HFF-Myc (cell line): ENCODE measurements at regions not wholly inside any gene's neighbourhood (a gene's known extent, or its start where the extent isn't known, plus 50 kb on each side); places are given as distances from the start of the nearest gene placed in this dataset.

Experiments
- DNase-seq: peaks from one replicate; pipeline ENCODE4 v3.0.0-alpha.2; 2011; ENCODE audit warnings: low read depth; ENCODE audit errors: extremely low read depth
- H3K4me3 ChIP-seq: replicated peaks from 2 replicates; pipeline ENCODE4 v1.5.1; 2011; ENCODE audit warnings: low read depth, mild to moderate bottlenecking, control low read depth, low read length
- TF ChIP-seq, protein P1 (sequence below): IDR thresholded peaks from 2 replicates; pipeline ENCODE4 v1.5.1; 2012; ENCODE audit warnings: mild to moderate bottlenecking, low read depth, low read length, control low read depth; ENCODE audit errors: missing control alignments

DNA sequence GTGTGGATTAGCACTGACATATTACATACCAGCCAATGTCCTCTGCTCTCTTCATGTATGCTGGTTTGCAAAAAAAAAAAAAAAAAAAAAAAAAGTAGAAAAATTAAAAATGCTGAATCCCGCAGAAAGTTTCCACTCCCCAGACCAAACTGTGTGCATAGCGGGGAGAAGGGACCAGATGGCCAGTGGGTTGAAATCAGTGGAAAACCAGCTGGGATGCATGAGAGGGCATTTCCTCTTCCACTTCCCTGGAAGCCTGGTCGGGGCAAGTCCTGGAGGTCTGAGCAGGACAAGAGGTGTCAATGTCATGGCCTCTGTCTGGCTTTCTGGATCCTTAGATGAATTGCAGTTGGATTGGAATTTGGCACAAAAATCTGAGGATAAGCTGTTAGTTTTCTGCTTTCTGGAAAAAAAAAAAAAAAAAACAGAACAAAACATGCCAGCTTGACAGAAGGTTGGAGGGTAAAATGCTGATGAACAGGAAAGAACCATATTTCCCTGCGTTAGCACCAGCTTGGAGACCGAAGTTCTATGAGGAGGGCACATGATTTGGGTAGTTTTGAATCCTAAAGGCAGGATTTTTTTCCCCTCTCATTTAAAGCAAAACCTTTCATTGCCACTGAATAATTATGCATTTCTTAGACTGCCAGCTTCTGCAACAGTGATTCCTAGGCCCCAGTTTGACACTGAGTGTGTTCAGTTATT is 941.5 kb upstream of the EEF2KMT start:
- TF ChIP-seq, protein P1, sequence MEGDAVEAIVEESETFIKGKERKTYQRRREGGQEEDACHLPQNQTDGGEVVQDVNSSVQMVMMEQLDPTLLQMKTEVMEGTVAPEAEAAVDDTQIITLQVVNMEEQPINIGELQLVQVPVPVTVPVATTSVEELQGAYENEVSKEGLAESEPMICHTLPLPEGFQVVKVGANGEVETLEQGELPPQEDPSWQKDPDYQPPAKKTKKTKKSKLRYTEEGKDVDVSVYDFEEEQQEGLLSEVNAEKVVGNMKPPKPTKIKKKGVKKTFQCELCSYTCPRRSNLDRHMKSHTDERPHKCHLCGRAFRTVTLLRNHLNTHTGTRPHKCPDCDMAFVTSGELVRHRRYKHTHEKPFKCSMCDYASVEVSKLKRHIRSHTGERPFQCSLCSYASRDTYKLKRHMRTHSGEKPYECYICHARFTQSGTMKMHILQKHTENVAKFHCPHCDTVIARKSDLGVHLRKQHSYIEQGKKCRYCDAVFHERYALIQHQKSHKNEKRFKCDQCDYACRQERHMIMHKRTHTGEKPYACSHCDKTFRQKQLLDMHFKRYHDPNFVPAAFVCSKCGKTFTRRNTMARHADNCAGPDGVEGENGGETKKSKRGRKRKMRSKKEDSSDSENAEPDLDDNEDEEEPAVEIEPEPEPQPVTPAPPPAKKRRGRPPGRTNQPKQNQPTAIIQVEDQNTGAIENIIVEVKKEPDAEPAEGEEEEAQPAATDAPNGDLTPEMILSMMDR, result no peak
- no peak for DNase-seq
- no peak overlapping the region for H3K4me3 ChIP-seq

DNA sequence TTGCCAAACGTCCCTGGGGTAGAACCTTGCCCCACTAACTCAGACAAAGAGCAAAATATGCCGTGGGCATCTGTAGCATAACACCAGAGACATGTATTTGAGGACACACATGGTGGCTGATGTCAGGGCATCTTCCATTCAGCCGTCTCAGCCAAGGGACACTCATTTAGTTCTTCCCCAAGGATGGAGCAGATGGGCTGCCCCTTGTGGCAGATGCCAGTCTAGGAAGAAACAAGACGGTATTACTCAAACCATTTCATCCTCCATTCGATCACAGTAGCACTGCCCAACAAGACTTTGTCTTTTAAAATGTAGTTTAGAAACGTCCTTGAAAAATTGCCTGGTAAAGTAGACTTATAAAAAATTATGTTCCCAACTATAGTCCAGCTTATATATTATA is 937.6 kb upstream of the EEF2KMT start:
- no peak overlapping the region for H3K4me3 ChIP-seq
- no peak for DNase-seq
- TF ChIP-seq, protein P1, result no peak

DNA sequence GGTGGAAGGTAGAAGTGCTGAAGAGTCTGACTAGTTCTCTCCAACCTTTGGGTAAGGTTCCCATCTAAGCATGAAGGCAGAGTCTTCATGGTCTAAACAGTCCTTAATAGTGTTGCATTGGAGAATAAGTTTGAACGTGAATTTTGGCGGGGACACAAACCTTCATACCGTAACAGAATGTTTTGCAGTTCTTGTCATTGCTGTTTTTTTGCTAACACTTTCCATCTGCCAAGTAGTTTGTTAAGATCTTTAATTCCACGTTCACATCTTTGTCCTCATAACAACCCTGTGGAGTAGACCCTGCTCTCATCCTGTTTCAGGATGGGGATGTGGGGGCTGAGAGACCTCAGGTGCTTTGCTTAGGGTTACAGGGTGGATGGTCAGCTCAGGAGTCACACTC is 936.9 kb upstream of the EEF2KMT start:
- TF ChIP-seq, protein P1, result no peak
- H3K4me3 ChIP-seq, result no peak overlapping the region
- no peak for DNase-seq

DNA sequence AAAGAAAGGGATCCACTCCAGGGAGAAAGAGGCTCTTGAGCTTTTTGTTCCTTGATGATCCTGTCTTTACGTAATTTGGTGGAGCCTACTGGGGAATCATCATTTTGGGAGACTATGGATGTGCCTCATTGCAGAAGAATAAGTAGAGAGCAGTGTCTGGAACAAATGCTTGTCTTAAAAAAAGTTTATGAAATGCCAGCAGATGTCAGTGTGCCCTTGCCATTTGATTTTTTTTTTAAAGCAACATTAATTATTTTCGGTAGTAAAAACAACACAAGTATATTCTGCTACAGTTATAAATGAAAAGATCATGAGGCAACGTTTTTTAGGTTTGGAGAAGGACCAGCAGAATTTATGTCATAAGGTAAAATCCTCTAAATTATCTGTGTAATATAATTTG is 934.8 kb upstream of the EEF2KMT start:
- H3K4me3 ChIP-seq, result no peak overlapping the region
- TF ChIP-seq, protein P1, result no peak
- no peak for DNase-seq

DNA sequence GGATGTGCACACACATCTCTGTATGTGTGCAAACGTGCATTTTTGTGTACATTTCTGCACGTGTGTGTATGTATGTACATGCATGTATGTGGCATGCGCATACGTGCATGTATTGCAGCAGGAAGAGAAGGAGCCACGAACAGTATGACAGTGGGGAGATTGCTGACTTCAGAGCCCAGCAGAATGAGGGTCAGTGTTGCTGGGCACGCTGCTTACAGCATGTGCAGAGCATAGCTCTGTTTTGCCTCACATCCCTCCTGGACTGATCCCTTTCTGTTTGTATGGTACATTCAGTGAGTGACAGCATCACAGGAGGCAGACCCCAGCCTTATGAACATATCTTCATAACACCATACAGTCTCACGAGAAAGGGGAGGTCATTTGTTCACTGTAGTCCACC is 934.0 kb upstream of the EEF2KMT start:
- no peak for DNase-seq
- H3K4me3 ChIP-seq, result no peak overlapping the region
- TF ChIP-seq, protein P1, result no peak

DNA sequence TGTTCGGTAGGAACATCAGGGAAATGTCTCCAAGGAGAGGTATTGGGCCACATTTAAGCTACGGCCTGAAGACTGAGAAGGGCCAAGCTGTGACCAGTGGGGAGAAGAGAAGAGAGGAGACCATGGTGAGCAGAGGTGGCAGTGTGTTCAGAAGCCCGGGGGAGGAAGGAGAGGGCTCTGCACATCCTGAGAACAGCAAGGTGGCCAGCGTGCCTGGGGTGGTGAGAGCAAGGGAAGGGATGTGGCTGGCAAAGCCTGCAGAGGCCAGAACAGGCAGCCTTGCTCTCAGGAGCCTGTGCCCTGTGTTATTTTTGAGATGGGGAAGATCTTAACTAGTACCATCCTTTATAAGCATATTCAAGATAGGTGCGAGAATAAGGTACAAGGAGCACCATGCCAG is 933.5 kb upstream of the EEF2KMT start:
- TF ChIP-seq, protein P1, result no peak
- H3K4me3 ChIP-seq, result no peak overlapping the region
- DNase-seq, result no peak

DNA sequence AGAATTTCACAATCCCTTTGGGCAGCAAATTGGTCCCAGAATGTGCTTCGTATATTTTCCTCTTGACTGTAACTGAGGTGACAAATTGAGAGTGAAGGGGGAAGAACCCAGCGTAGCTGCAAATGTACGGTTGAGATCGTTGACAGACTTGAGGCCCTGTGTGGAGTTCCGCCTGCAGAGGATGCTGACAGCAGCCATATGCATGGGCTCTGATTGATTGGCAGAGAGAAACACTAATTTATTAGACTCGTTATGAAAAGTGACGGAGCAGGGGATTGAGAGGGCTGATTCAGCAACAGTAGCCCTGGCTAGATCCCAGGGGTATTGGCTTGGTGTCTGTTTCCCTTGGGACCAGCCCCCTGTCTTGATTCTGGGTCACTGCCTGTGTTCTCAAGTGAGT is 930.1 kb upstream of the EEF2KMT start:
- DNase-seq, result no peak
- no peak overlapping the region for H3K4me3 ChIP-seq
- TF ChIP-seq, protein P1, result no peak
